Fibroblast of peridontal ligament (primary cell): ENCODE measurements at regions not wholly inside any gene's neighbourhood (a gene's known extent, or its start where the extent isn't known, plus 50 kb on each side); places are given as distances from the start of the nearest gene placed in this dataset.
A peak's percentile ranks its signal among the peaks of the same experiment; 100 is the strongest.
"Not testable (repeated sequence)": the region's sequence is repeated elsewhere in the genome, so short reads cannot be mapped to it uniquely, and the experiment has no call there.

Experiments
- DNase-seq: peaks from one replicate; pipeline ENCODE4 v3.0.0-alpha.2; 2010; ENCODE audit errors: extremely low read depth

- no peak for DNase-seq
Measured at GRCh38 chr7:50856231-50856630, 73.5 kb upstream of the GRB10 start.

- no peak for DNase-seq
Measured at GRCh38 chr7:50855526-50855925, 72.8 kb upstream of the GRB10 start.

- no peak for DNase-seq
Measured at GRCh38 chr7:50854831-50855230, 72.1 kb upstream of the GRB10 start.

- DNase-seq, result no peak
Measured at GRCh38 chr7:50854247-50854646, 71.6 kb upstream of the GRB10 start.

GRCh38 chr7:50853311-50853710 is 70.6 kb upstream of the GRB10 start:
- DNase-seq, result no peak

- no peak for DNase-seq
Measured at GRCh38 chr7:50852901-50853300, 70.2 kb upstream of the GRB10 start.

GRCh38 chr7:50851891-50852290 is 69.2 kb upstream of the GRB10 start:
- no peak for DNase-seq

- no peak for DNase-seq
Measured at GRCh38 chr7:50851451-50851850, 68.8 kb upstream of the GRB10 start.

- DNase-seq, result no peak
Measured at GRCh38 chr7:50849991-50850390, 67.3 kb upstream of the GRB10 start.

- no peak for DNase-seq
Measured at GRCh38 chr7:50848203-50848602, 65.5 kb upstream of the GRB10 start.

GRCh38 chr7:50844861-50845260 is 62.2 kb upstream of the GRB10 start:
- not testable (repeated sequence) for DNase-seq

- DNase-seq, result no peak
Measured at GRCh38 chr7:50842041-50842440, 59.3 kb upstream of the GRB10 start.

GRCh38 chr7:50838675-50839377 is 56.1 kb upstream of the GRB10 start:
- peak; percentile 36 for DNase-seq

- peak; percentile 11 for DNase-seq
Measured at GRCh38 chr7:50837965-50838364, 55.3 kb upstream of the GRB10 start.

GRCh38 chr7:50836646-50837045 is 54.0 kb upstream of the GRB10 start:
- no peak for DNase-seq

- no peak for DNase-seq
Measured at GRCh38 chr7:50835156-50835555, 52.5 kb upstream of the GRB10 start.

GRCh38 chr7:50834679-50835078 is 52.0 kb upstream of the GRB10 start:
- no peak for DNase-seq

GRCh38 chr7:50834031-50834535 is 51.4 kb upstream of the GRB10 start:
- DNase-seq, result no peak

- DNase-seq, result peak; percentile 36
Measured at GRCh38 chr7:50832744-50833143, 50.0 kb upstream of the GRB10 start.
